Hepatocyte (in vitro differentiated cells): ENCODE measurements at regions not wholly inside any gene's neighbourhood (a gene's known extent, or its start where the extent isn't known, plus 50 kb on each side); places are given as distances from the start of the nearest gene placed in this dataset.

Experiments used
- EZH2phosphoT487 ChIP-seq: fragments of 200-600 bp; sonication (generic); IDR thresholded peaks from one replicate; pipeline ENCODE4 v1.6.1; 2018; ENCODE audit warnings: antibody characterized with exemption, mild to moderate bottlenecking, low read depth, moderate library complexity; ENCODE audit not compliant: unreplicated experiment, severe bottlenecking
- TF ChIP-seq, protein P1 (sequence below): fragments of 200-600 bp; sonication (generic); IDR thresholded peaks from 2 replicates; pipeline ENCODE4 v1.5.1; 2016; ENCODE audit warnings: antibody characterized with exemption, mild to moderate bottlenecking; ENCODE audit not compliant: poor library complexity

DNA sequence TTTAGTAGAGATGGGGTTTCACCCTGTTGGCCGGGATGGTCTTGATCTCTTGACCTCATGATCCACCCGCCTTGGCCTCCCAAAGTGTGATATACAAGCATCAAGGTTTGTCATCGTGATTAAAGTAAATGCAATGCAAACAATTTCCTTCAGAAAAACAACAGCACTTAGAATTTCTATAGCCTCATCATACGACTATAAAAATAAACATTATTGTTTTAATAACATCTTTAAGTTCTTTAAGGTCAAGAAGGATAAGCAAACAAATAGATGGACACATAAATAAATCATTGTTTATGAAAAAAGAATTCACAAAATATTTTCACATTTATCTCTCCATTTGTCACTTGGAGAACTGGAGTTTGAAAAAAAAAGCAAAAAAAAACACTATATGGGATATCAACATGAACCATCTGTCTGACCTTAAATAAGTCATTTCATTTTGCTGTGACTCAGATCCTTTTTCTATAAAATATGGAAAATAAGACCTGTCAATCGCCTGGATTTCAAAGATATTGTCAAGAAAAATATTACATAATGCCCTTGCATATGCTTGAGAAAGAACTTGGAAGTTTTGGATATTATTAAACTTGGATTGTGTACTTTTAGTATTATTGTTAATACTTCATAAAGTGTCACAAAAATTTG lies 642.0 kb upstream of the KCNMB2 start:
- TF ChIP-seq, protein P1, sequence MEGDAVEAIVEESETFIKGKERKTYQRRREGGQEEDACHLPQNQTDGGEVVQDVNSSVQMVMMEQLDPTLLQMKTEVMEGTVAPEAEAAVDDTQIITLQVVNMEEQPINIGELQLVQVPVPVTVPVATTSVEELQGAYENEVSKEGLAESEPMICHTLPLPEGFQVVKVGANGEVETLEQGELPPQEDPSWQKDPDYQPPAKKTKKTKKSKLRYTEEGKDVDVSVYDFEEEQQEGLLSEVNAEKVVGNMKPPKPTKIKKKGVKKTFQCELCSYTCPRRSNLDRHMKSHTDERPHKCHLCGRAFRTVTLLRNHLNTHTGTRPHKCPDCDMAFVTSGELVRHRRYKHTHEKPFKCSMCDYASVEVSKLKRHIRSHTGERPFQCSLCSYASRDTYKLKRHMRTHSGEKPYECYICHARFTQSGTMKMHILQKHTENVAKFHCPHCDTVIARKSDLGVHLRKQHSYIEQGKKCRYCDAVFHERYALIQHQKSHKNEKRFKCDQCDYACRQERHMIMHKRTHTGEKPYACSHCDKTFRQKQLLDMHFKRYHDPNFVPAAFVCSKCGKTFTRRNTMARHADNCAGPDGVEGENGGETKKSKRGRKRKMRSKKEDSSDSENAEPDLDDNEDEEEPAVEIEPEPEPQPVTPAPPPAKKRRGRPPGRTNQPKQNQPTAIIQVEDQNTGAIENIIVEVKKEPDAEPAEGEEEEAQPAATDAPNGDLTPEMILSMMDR, result no peak
- no peak for TF ChIP-seq EZH2phosphoT487
